ENCODE measurements at regions not wholly inside any gene's neighbourhood (a gene's known extent, or its start where the extent isn't known, plus 50 kb on each side); places are given as distances from the start of the nearest gene placed in this dataset.
A peak's percentile ranks its signal among the peaks of the same experiment; 100 is the strongest.

GRCh38 chr3:156609546-156609945 is 54.6 kb upstream of the SSR3 start:
- TF ChIP-seq EZH2 (IDR thresholded peaks at IDR 0.05), result no peak
- no peak; the same call in 1 of the 2 replicates for TF ChIP-seq POLR2AphosphoS5 (IDR thresholded peaks at IDR 0.05; ENCODE audit: borderline replicate concordance, low read depth, low read length)
- peak; percentile 38 for TF ChIP-seq FOXP2 (optimal IDR thresholded peaks at IDR 0.05; ENCODE audit: control extremely low read depth, extremely low read length, insufficient read depth)
